Neuronal stem cell (in vitro differentiated cells): ENCODE measurements at regions not wholly inside any gene's neighbourhood (a gene's known extent, or its start where the extent isn't known, plus 50 kb on each side); places are given as distances from the start of the nearest gene placed in this dataset.

ENCODE experiments used
- DNase-seq: peaks from one replicate; pipeline ENCODE4 v3.0.0-alpha.2; 2013; ENCODE audit warnings: low spot score
- H2AFZ ChIP-seq: one replicate; pipeline ENCODE4 v1.6.1; 2013; ENCODE audit warnings: mild to moderate bottlenecking, low read length, inconsistent platforms
- H2AK5ac ChIP-seq: 2 replicates; pipeline ENCODE4 v1.6.1; 2013; ENCODE audit warnings: low read depth, mild to moderate bottlenecking, inconsistent platforms, low read length, moderate library complexity, mixed read lengths
- H2BK120ac ChIP-seq: 2 replicates; pipeline ENCODE4 v1.6.1; 2013; ENCODE audit warnings: low read depth, mild to moderate bottlenecking, inconsistent platforms, low read length, moderate library complexity, mixed read lengths
- H2BK12ac ChIP-seq: one replicate; pipeline ENCODE4 v1.6.1; 2013; ENCODE audit warnings: low read length, inconsistent platforms
- H2BK15ac ChIP-seq: 2 replicates; pipeline ENCODE4 v1.6.1; 2013; ENCODE audit warnings: mild to moderate bottlenecking, low read length, inconsistent platforms, mixed read lengths
- H2BK5ac ChIP-seq: one replicate; pipeline ENCODE4 v1.6.1; 2013; ENCODE audit warnings: inconsistent platforms, mild to moderate bottlenecking, low read length, moderate library complexity
- H3K14ac ChIP-seq: one replicate; pipeline ENCODE4 v1.6.1; 2013; ENCODE audit warnings: low read length, inconsistent platforms
- H3K18ac ChIP-seq: 2 replicates; pipeline ENCODE4 v1.6.1; 2013; ENCODE audit warnings: low read length, inconsistent platforms
- H3K23ac ChIP-seq: 2 replicates; pipeline ENCODE4 v1.6.1; 2013; ENCODE audit warnings: low read depth, mild to moderate bottlenecking, mixed read lengths, low read length, inconsistent platforms; ENCODE audit not compliant: poor library complexity
- H3K27ac ChIP-seq: replicated peaks from 3 replicates; pipeline ENCODE4 v1.5.1; 2013; ENCODE audit warnings: low read length, inconsistent platforms
- H3K27me3 ChIP-seq, 3 experiments: 2 replicates each; pipeline ENCODE4 v1.6.1; 2013; ENCODE audit warnings: low read length in 3 of 3, mild to moderate bottlenecking in 2 of 3, inconsistent platforms in 1 of 3, low read depth in 1 of 3, mixed read lengths in 1 of 3, moderate library complexity in 1 of 3; ENCODE audit not compliant: control insufficient read depth in 3 of 3, insufficient read depth in 3 of 3
- H3K36me3 ChIP-seq, 2 donors: replicated peaks in 1 of 2; 2 replicates each; pipeline ENCODE4 v1.6.1; 2013; ENCODE audit warnings: low read length in 2 of 2; ENCODE audit not compliant: control insufficient read depth in 2 of 2, insufficient read depth in 2 of 2
- H3K4ac ChIP-seq: 2 replicates; pipeline ENCODE4 v1.6.1; 2013; ENCODE audit warnings: inconsistent platforms, mild to moderate bottlenecking, low read length, moderate library complexity
- H3K4me1 ChIP-seq, 2 donors: 1 replicate in 1 of 2; 2 replicates in 1 of 2; pipeline ENCODE4 v1.6.1; 2013; ENCODE audit warnings: low read length in 2 of 2, low read depth in 1 of 2; ENCODE audit not compliant: control insufficient read depth in 2 of 2, insufficient read depth in 1 of 2
- H3K4me2 ChIP-seq: one replicate; pipeline ENCODE4 v1.6.1; 2013; ENCODE audit warnings: mild to moderate bottlenecking, low read length, inconsistent platforms; ENCODE audit not compliant: insufficient read depth, poor library complexity, severe bottlenecking
- H3K4me3 ChIP-seq, 2 donors: 2 replicates each; pipeline ENCODE4 v1.5.1; 2013; ENCODE audit warnings: low read length in 2 of 2, mild to moderate bottlenecking in 2 of 2, inconsistent platforms in 1 of 2, moderate library complexity in 1 of 2
- H3K79me1 ChIP-seq: one replicate; pipeline ENCODE4 v1.6.1; 2013; ENCODE audit warnings: low read depth, mild to moderate bottlenecking, inconsistent platforms, low read length, moderate library complexity
- H3K9ac ChIP-seq: one replicate; pipeline ENCODE4 v1.6.1; 2013; ENCODE audit warnings: mild to moderate bottlenecking, low read depth, low read length, inconsistent platforms; ENCODE audit not compliant: poor library complexity
- H3K9me3 ChIP-seq, 2 donors: replicated peaks in 1 of 2; 2 replicates each; pipeline versions ENCODE3 to v1.6.1; 2013; ENCODE audit warnings: low read length in 2 of 2, mild to moderate bottlenecking in 2 of 2, inconsistent platforms in 1 of 2, low read depth in 1 of 2, mixed read lengths in 1 of 2, moderate library complexity in 1 of 2; ENCODE audit not compliant: control insufficient read depth in 2 of 2, insufficient read depth in 1 of 2
- H4K8ac ChIP-seq: one replicate; pipeline ENCODE4 v1.6.1; 2013; ENCODE audit warnings: low read depth, mild to moderate bottlenecking, inconsistent platforms, low read length, moderate library complexity
- H4K91ac ChIP-seq: one replicate; pipeline ENCODE4 v1.6.1; 2013; ENCODE audit warnings: low read length, low read depth, mild to moderate bottlenecking, inconsistent platforms; ENCODE audit not compliant: poor library complexity
- WGBS, 2 donors: extraction: QIAGEN DNeasy Blood & Tissue Kit; methylation state at CpG; one replicate each; pipeline ENCODE4 v1.1.7; 2013; ENCODE audit warnings: missing lambda C conversion rate in 2 of 2, mixed read lengths in 1 of 2; ENCODE audit not compliant: insufficient read length in 2 of 2, insufficient replicate concordance in 1 of 2; ENCODE audit errors: extremely low coverage in 2 of 2; 5-methylcytosine and 5-hydroxymethylcytosine counted together

GRCh38 chr6:147802459-147802858 is 294.0 kb downstream of the SAMD5 start:
- Histone ChIP-seq H2BK120ac (no peak overlapping the region), H3K4me1 (no peaks in the 10 kb centered on the region), H3K18ac (no peak overlapping the region), H3K79me1 (no peaks in the 10 kb centered on the region), H3K27ac (no peak overlapping the region), H2AFZ (no peak overlapping the region), H3K27me3 (no peaks in the 10 kb centered on the region), H4K91ac (no peak overlapping the region), H2BK12ac (no peak overlapping the region), H3K23ac (no peak overlapping the region), H3K4me3 (no peak overlapping the region), H3K14ac (no peak overlapping the region), H3K9ac (no peak overlapping the region), H3K9me3 (peaks cover 0 to 1% of the 10 kb centered on the region in 2 donors), H4K8ac (no peak overlapping the region), H2BK5ac (no peak overlapping the region), H3K4me2 (no peak overlapping the region), H3K4ac (no peak overlapping the region), H2BK15ac (no peak overlapping the region), H3K36me3 (no peaks in the 10 kb centered on the region), H2AK5ac (no peak overlapping the region)
- DNase-seq: no peak
- WGBS, 2 donors: no CpG with 5 or more reads among the region's 4 CpGs

- Histone ChIP-seq H3K4me2 (no peak overlapping the region), H2BK12ac (no peak overlapping the region), H3K27me3 (peaks cover 0 to 2% (median 0%) of the 10 kb centered on the region in 3 experiments), H3K18ac (no peak overlapping the region), H4K91ac (no peak overlapping the region), H2BK120ac (no peak overlapping the region), H3K4me3 (no peak overlapping the region), H3K9me3 (peaks cover 0 to 1% of the 10 kb centered on the region in 2 donors), H2BK5ac (no peak overlapping the region), H3K79me1 (no peaks in the 10 kb centered on the region), H3K14ac (no peak overlapping the region), H2AK5ac (no peak overlapping the region), H3K23ac (no peak overlapping the region), H4K8ac (no peak overlapping the region), H3K4me1 (no peaks in the 10 kb centered on the region), H2BK15ac (no peak overlapping the region), H3K27ac (no peak overlapping the region), H3K9ac (no peak overlapping the region), H3K4ac (no peak overlapping the region), H3K36me3 (no peaks in the 10 kb centered on the region), H2AFZ (no peak overlapping the region)
- DNase-seq: no peak
- no CpG with 5 or more reads among the region's 1 CpG for WGBS, 2 donors
Measured at GRCh38 chr6:147805155-147805554, 296.7 kb downstream of the SAMD5 start.

GRCh38 chr6:147806697-147807096 is 298.2 kb downstream of the SAMD5 start:
- H2BK15ac ChIP-seq: no peak overlapping the region
- no peak overlapping the region for H3K4me2 ChIP-seq
- H3K9ac ChIP-seq: no peak overlapping the region
- H3K4me1 ChIP-seq: peaks cover 0 to under 1% of the 10 kb centered on the region in 2 donors
- no peak overlapping the region for H4K91ac ChIP-seq
- H3K36me3 ChIP-seq: no peaks in the 10 kb centered on the region
- H2AFZ ChIP-seq: no peak overlapping the region
- H2BK12ac ChIP-seq: no peak overlapping the region
- no peak overlapping the region for H4K8ac ChIP-seq
- no peak overlapping the region for H3K27ac ChIP-seq
- no peak overlapping the region for H3K4me3 ChIP-seq
- DNase-seq: no peak
- no peak overlapping the region for H3K14ac ChIP-seq
- WGBS, 2 donors: no CpG with 5 or more reads among the region's 1 CpG
- peaks cover 0 to 1% of the 10 kb centered on the region in 2 donors for H3K9me3 ChIP-seq
- no peak overlapping the region for H2BK120ac ChIP-seq
- no peak overlapping the region for H3K23ac ChIP-seq
- H2AK5ac ChIP-seq: no peak overlapping the region
- H3K18ac ChIP-seq: no peak overlapping the region
- no peak overlapping the region for H2BK5ac ChIP-seq
- peaks cover 0 to 12% (median 0%) of the 10 kb centered on the region in 3 experiments for H3K27me3 ChIP-seq
- H3K79me1 ChIP-seq: no peaks in the 10 kb centered on the region
- H3K4ac ChIP-seq: no peak overlapping the region

- Histone ChIP-seq H2BK12ac (no peak overlapping the region), H2BK5ac (no peak overlapping the region), H3K14ac (no peak overlapping the region), H3K36me3 (no peaks in the 10 kb centered on the region), H2AFZ (no peak overlapping the region), H3K9ac (no peak overlapping the region), H4K91ac (no peak overlapping the region), H3K27me3 (peaks cover 0 to 31% (median 0%) of the 10 kb centered on the region in 3 experiments), H3K4me2 (no peak overlapping the region), H3K27ac (no peak overlapping the region), H3K9me3 (peaks cover 0 to 1% of the 10 kb centered on the region in 2 donors), H3K79me1 (no peaks in the 10 kb centered on the region), H2BK120ac (no peak overlapping the region), H2BK15ac (no peak overlapping the region), H2AK5ac (no peak overlapping the region), H3K4ac (no peak overlapping the region), H3K4me1 (peaks cover 0 to 2% of the 10 kb centered on the region in 2 donors), H3K4me3 (no peak overlapping the region), H4K8ac (no peak overlapping the region), H3K18ac (no peak overlapping the region), H3K23ac (no peak overlapping the region)
- WGBS, 2 donors: no CpG with 5 or more reads among the region's 4 CpGs
- no peak for DNase-seq
Measured at GRCh38 chr6:147808640-147809039, 300.1 kb downstream of the SAMD5 start.
